HepG2 (cell line): ENCODE measurements at regions not wholly inside any gene's neighbourhood (a gene's known extent, or its start where the extent isn't known, plus 50 kb on each side); places are given as distances from the start of the nearest gene placed in this dataset.

Source experiments
- ARNTL ChIP-seq: sonication (generic); formaldehyde crosslinking; IDR thresholded peaks from 2 replicates; pipeline ENCODE4 v1.4.0; 2020; ENCODE audit warnings: mild to moderate bottlenecking, missing genetic modification reagents
- CBX2 ChIP-seq, 2 experiments: fragments of 200-600 bp in 1 of 2; sonication (generic); formaldehyde crosslinking in 1 of 2; IDR thresholded peaks; 2 replicates each; pipeline versions ENCODE4 v1.7.0 to v1.8.1; 2018 to 2022; ENCODE audit warnings: low read depth in 2 of 2, low read length in 1 of 2, mild to moderate bottlenecking in 1 of 2, missing genetic modification reagents in 1 of 2
- NFRKB ChIP-seq: fragments of 450-650 bp; IDR thresholded peaks from 2 replicates; pipeline ENCODE4 v1.6.1; 2017
- NKX3-1 ChIP-seq: sonication (generic); formaldehyde crosslinking; IDR thresholded peaks from 2 replicates; pipeline ENCODE4 v1.5.0; 2020; ENCODE audit warnings: missing genetic modification reagents
- NONO ChIP-seq, 2 experiments: fragments of 450-650 bp in 1 of 2; sonication (generic) in 1 of 2; formaldehyde crosslinking in 1 of 2; IDR thresholded peaks in 1 of 2; conservative IDR thresholded peaks in 1 of 2; 2 replicates each; pipeline versions ENCODE4 v1.6.1 to v1.8.0; 2017 to 2022; ENCODE audit warnings: mild to moderate bottlenecking in 1 of 2, missing genetic modification reagents in 1 of 2, moderate library complexity in 1 of 2
- RBAK ChIP-seq: sonication (generic); formaldehyde crosslinking; IDR thresholded peaks from 2 replicates; pipeline ENCODE4 v1.5.1; 2020; ENCODE audit warnings: mild to moderate bottlenecking, missing genetic modification reagents
- RBFOX2 ChIP-seq: fragments of 200-400 bp; formaldehyde crosslinking; IDR thresholded peaks from 2 replicates; pipeline ENCODE4 v1.6.1; 2017; ENCODE audit warnings: low read depth, mild to moderate bottlenecking, low read length
- STAG1 ChIP-seq: sonication (generic); formaldehyde crosslinking; IDR thresholded peaks from 2 replicates; pipeline ENCODE4 v1.4.0; 2020; ENCODE audit warnings: missing genetic modification reagents
- SYNCRIP ChIP-seq: fragments of 200-400 bp; formaldehyde crosslinking; IDR thresholded peaks from 2 replicates; pipeline ENCODE4 v1.6.1; 2018; ENCODE audit warnings: mild to moderate bottlenecking, low read depth, low read length; ENCODE audit not compliant: insufficient read depth
- TCF7 ChIP-seq: sonication (generic); IDR thresholded peaks from 2 replicates; pipeline ENCODE4 v1.6.1; 2016; ENCODE audit warnings: antibody characterized with exemption, low read depth
- THYN1 ChIP-seq: sonication (generic); formaldehyde crosslinking; IDR thresholded peaks from 2 replicates; pipeline ENCODE4 v1.8.1; 2023; ENCODE audit warnings: low read depth, mild to moderate bottlenecking, moderate library complexity, missing genetic modification reagents, borderline replicate concordance
- ZNF446 ChIP-seq: sonication (generic); formaldehyde crosslinking; IDR thresholded peaks from 2 replicates; pipeline ENCODE4 v1.5.0; 2020; ENCODE audit warnings: mild to moderate bottlenecking, missing genetic modification reagents
- TF ChIP-seq, protein P1 (sequence below), 2 experiments: sonication (generic) in 1 of 2; formaldehyde crosslinking in 1 of 2; IDR thresholded peaks; 2 replicates each; pipeline versions ENCODE4 v1.6.1 to v1.9.0; 2014 to 2022; ENCODE audit warnings: antibody characterized with exemption in 1 of 2, borderline replicate concordance in 1 of 2, inconsistent platforms in 1 of 2, low read depth in 1 of 2, missing genetic modification reagents in 1 of 2
- TF ChIP-seq, protein P2 (sequence below): sonication (generic); formaldehyde crosslinking; IDR thresholded peaks from 2 replicates; pipeline ENCODE4 v1.4.0; 2020; ENCODE audit warnings: missing genetic modification reagents, mild to moderate bottlenecking, borderline replicate concordance

DNA sequence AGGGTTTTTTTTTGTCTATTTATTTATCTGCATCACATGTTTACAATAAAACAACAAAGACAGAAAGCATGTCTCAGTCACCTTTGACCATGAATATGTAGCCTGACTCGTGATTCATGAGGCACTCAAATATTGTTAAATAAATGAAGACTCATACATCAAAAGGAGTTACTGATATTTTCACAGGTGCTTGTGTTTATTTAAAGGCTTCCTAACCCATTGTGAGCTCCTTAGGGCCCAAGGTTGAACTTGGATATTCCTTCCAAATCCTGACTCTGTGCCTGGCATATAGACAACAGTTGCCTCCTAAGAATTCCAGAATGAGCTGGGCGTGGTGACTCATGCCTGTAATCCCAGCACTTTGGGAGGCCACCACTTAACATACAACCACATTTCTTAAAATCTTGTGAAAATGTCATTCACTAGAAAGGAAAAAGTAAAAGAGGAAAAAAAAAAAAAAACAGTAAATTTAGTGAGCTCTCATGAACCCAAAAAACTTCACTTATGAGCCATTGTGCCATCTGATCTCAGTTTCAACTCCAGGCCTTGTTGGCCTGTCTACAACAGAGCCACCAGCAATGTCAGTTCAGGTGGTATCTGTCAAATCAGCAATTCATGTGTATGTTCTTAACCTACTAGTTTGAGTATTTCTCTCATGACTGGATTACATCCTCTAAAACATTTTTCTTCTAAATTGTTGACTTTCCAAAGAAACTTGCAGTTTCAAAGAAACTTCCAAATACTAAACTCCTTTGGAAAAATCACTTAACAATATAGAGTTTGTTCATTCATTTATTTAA, 162.7 kb upstream of the MARCKS start (continued):
- TF ChIP-seq, protein P1, sequence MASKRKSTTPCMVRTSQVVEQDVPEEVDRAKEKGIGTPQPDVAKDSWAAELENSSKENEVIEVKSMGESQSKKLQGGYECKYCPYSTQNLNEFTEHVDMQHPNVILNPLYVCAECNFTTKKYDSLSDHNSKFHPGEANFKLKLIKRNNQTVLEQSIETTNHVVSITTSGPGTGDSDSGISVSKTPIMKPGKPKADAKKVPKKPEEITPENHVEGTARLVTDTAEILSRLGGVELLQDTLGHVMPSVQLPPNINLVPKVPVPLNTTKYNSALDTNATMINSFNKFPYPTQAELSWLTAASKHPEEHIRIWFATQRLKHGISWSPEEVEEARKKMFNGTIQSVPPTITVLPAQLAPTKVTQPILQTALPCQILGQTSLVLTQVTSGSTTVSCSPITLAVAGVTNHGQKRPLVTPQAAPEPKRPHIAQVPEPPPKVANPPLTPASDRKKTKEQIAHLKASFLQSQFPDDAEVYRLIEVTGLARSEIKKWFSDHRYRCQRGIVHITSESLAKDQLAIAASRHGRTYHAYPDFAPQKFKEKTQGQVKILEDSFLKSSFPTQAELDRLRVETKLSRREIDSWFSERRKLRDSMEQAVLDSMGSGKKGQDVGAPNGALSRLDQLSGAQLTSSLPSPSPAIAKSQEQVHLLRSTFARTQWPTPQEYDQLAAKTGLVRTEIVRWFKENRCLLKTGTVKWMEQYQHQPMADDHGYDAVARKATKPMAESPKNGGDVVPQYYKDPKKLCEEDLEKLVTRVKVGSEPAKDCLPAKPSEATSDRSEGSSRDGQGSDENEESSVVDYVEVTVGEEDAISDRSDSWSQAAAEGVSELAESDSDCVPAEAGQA (IDR thresholded peaks at IDR 0.05; ENCODE audit: low read depth) = no peak
- TF ChIP-seq, protein P1 (CRISPR knock-in tag; IDR thresholded peaks at IDR 0.05; ENCODE audit: borderline replicate concordance) = no peak
- TF ChIP-seq STAG1 = no peak
- TF ChIP-seq THYN1 (CRISPR knock-in tag) = no peak
- no peak for TF ChIP-seq CBX2 (IDR thresholded peaks at IDR 0.05; ENCODE audit: low read depth, low read length)
- TF ChIP-seq CBX2 (CRISPR knock-in tag; IDR thresholded peaks at IDR 0.05; ENCODE audit: low read depth) = no peak
- no peak for TF ChIP-seq SYNCRIP
- no peak for TF ChIP-seq RBAK
- TF ChIP-seq NKX3-1 (CRISPR knock-in tag) = no peak
- TF ChIP-seq TCF7 = peak; percentile 48; the same call in 1 of the 2 replicates
- TF ChIP-seq, protein P2, sequence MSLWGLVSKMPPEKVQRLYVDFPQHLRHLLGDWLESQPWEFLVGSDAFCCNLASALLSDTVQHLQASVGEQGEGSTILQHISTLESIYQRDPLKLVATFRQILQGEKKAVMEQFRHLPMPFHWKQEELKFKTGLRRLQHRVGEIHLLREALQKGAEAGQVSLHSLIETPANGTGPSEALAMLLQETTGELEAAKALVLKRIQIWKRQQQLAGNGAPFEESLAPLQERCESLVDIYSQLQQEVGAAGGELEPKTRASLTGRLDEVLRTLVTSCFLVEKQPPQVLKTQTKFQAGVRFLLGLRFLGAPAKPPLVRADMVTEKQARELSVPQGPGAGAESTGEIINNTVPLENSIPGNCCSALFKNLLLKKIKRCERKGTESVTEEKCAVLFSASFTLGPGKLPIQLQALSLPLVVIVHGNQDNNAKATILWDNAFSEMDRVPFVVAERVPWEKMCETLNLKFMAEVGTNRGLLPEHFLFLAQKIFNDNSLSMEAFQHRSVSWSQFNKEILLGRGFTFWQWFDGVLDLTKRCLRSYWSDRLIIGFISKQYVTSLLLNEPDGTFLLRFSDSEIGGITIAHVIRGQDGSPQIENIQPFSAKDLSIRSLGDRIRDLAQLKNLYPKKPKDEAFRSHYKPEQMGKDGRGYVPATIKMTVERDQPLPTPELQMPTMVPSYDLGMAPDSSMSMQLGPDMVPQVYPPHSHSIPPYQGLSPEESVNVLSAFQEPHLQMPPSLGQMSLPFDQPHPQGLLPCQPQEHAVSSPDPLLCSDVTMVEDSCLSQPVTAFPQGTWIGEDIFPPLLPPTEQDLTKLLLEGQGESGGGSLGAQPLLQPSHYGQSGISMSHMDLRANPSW (CRISPR knock-in tag) = no peak
- no peak for TF ChIP-seq NONO (IDR thresholded peaks at IDR 0.05)
- no peak for TF ChIP-seq NONO (CRISPR knock-in tag; conservative IDR thresholded peaks at IDR 0.05)
- no peak for TF ChIP-seq RBFOX2
- TF ChIP-seq ZNF446 (CRISPR knock-in tag) = no peak
- no peak for TF ChIP-seq NFRKB
- TF ChIP-seq ARNTL = no peak
